K562 (cell line): ENCODE measurements at regions not wholly inside any gene's neighbourhood (a gene's known extent, or its start where the extent isn't known, plus 50 kb on each side); places are given as distances from the start of the nearest gene placed in this dataset.

Experiments
- ATAC-seq: fragments of 200-7000 bp; cut with Tn5 transposase; 3 replicates; pipeline ENCODE4 v1.9.1; 2020; ENCODE audit warnings: moderate library complexity
- BruUV-seq: library from RNA; stranded (reverse); fragments of 400-500 nt; replicated peaks from 2 replicates; lab custom pipeline; 2021; lab: Mats Ljungman, UMichigan
- CTCF ChIA-PET: fragments of 300-600 bp; formaldehyde crosslinking; extraction: SDS; loops from one replicate; lab custom pipeline; 2021; ENCODE audit warnings: low intra/inter-chr PET ratio; lab: Yijun Ruan, JAX
- POLR2A ChIA-PET: fragments of 300-600, 350-650 bp; sonication (Branson Sonifier 250); formaldehyde crosslinking; extraction: SDS; loops from one replicate; lab custom pipeline; 2021; ENCODE audit warnings: antibody characterized with exemption, inconsistent platforms; lab: Yijun Ruan, JAX
- DNase-seq, 4 experiments: peaks; one replicate each; pipeline versions ENCODE4 v3.0.0 to v3.0.0-alpha.2; 2011 to 2018; ENCODE audit warnings: low spot score in 3 of 4, mixed read lengths in 3 of 4; ENCODE audit errors: extremely low read depth in 1 of 4
- FAIRE-seq: peaks from 2 replicates; lab custom pipeline; 2011; peaks lifted over from hg19 to GRCh38; lab: Jason Lieb, UNC
- H2AFZ ChIP-seq: 2 replicates; pipeline ENCODE4 v1.6.0; 2011; ENCODE audit warnings: low read depth, low read length, control low read depth, inconsistent platforms
- H3K27ac ChIP-seq: fragments of 200-600 bp; 3 replicates; pipeline ENCODE4 v1.8.0; 2011; ENCODE audit warnings: low read depth, mild to moderate bottlenecking, control low read depth, inconsistent platforms, low read length, moderate library complexity, mixed read lengths; ENCODE audit errors: extremely low read depth
- H3K27me3 ChIP-seq, 2 experiments: fragments of 300-600 bp in 1 of 2; 2 replicates in 1 of 2; 3 replicates in 1 of 2; pipeline versions ENCODE4 v1.6.0 to v1.8.0; 2011; ENCODE audit warnings: inconsistent platforms in 2 of 2, low read length in 2 of 2, mild to moderate bottlenecking in 1 of 2, mixed read lengths in 1 of 2, moderate library complexity in 1 of 2; ENCODE audit not compliant: control insufficient read depth in 2 of 2, insufficient read depth in 2 of 2
- H3K36me3 ChIP-seq: fragments of 300-600 bp; 3 replicates; pipeline ENCODE4 v1.8.0; 2011; ENCODE audit warnings: mild to moderate bottlenecking, low read length, inconsistent platforms; ENCODE audit not compliant: control insufficient read depth, insufficient read depth
- H3K4me1 ChIP-seq, 2 experiments: fragments of 200-600 bp in 1 of 2; replicated peaks in 1 of 2; 2 replicates in 1 of 2; 3 replicates in 1 of 2; pipeline versions ENCODE4 v1.5.1 to v1.8.0; 2011; ENCODE audit warnings: inconsistent platforms in 2 of 2, low read length in 2 of 2, mild to moderate bottlenecking in 1 of 2, mixed read lengths in 1 of 2, moderate library complexity in 1 of 2; ENCODE audit not compliant: control insufficient read depth in 2 of 2, insufficient read depth in 2 of 2
- H3K4me2 ChIP-seq: 2 replicates; pipeline ENCODE4 v1.6.1; 2011; ENCODE audit warnings: low read length, control low read depth, inconsistent platforms, mixed read lengths; ENCODE audit not compliant: insufficient read depth
- H3K4me3 ChIP-seq: fragments of 200-600 bp; sonication (generic), shearing (Covaris generic); 2 replicates; pipeline ENCODE4 v1.5.1; 2016; ENCODE audit warnings: control low read depth, inconsistent platforms
- H3K79me2 ChIP-seq: fragments of 200-600 bp; 3 replicates; pipeline ENCODE4 v1.8.0; 2011; ENCODE audit warnings: low read length, inconsistent platforms; ENCODE audit not compliant: control insufficient read depth, insufficient read depth
- H3K9ac ChIP-seq, 2 experiments: 2 replicates each; pipeline versions ENCODE4 v1.6.0 to v1.6.1; 2011; ENCODE audit warnings: low read depth in 2 of 2, low read length in 2 of 2, control low read depth in 1 of 2, inconsistent platforms in 1 of 2, mild to moderate bottlenecking in 1 of 2, mixed read lengths in 1 of 2; ENCODE audit not compliant: insufficient read depth in 1 of 2
- H3K9me1 ChIP-seq: one replicate; pipeline ENCODE4 v1.6.0; 2011; ENCODE audit warnings: inconsistent platforms, mild to moderate bottlenecking, low read length, moderate library complexity; ENCODE audit not compliant: control insufficient read depth, insufficient read depth
- H3K9me3 ChIP-seq: replicated peaks from 2 replicates; pipeline ENCODE4 v1.5.1; 2011; ENCODE audit warnings: low read depth, low read length, inconsistent platforms; ENCODE audit not compliant: control insufficient read depth, insufficient read depth
- H4K20me1 ChIP-seq: replicated peaks from 2 replicates; pipeline ENCODE4 v1.6.1; 2011; ENCODE audit warnings: low read length, inconsistent platforms, mixed read lengths; ENCODE audit not compliant: control insufficient read depth, insufficient read depth
- ESRRA ChIP-seq: fragments of 450-650 bp; IDR thresholded peaks from 2 replicates; pipeline ENCODE4 v1.6.1; 2014; ENCODE audit warnings: low read depth, mild to moderate bottlenecking, moderate library complexity, borderline replicate concordance
- HDAC1 ChIP-seq, 2 experiments: fragments of 450-650 bp; IDR thresholded peaks; 2 replicates each; pipeline ENCODE4 v1.6.1; 2016 to 2017; ENCODE audit warnings: inconsistent platforms in 1 of 2, mild to moderate bottlenecking in 1 of 2, moderate library complexity in 1 of 2
- HNRNPUL1 ChIP-seq: fragments of 200-400 bp; formaldehyde crosslinking; IDR thresholded peaks from 2 replicates; pipeline ENCODE4 v1.6.1; 2017; ENCODE audit warnings: low read length
- MAFF ChIP-seq: IDR thresholded peaks from 2 replicates; pipeline ENCODE4 v1.6.1; 2012; ENCODE audit warnings: low read length, improper control_type of control experiment
- MAFG ChIP-seq: fragments of 450-650 bp; conservative IDR thresholded peaks from 2 replicates; pipeline ENCODE4 v1.6.1; 2016; ENCODE audit warnings: missing genetic modification characterization, missing compliant biosample characterization
- NBN ChIP-seq: fragments of 450-650 bp; IDR thresholded peaks from 2 replicates; pipeline ENCODE4 v1.6.1; 2016; ENCODE audit warnings: low read depth, mild to moderate bottlenecking
- NFATC3 ChIP-seq: fragments of 450-650 bp; IDR thresholded peaks from 2 replicates; pipeline ENCODE4 v1.6.1; 2017; ENCODE audit warnings: mild to moderate bottlenecking
- SRF ChIP-seq, 2 experiments: fragments of 250-450, 450-650 bp in 1 of 2; sonication (Bioruptor Pico) in 1 of 2; sonication (generic) in 1 of 2; formaldehyde crosslinking; IDR thresholded peaks; 2 replicates each; pipeline versions ENCODE4 v1.5.0 to v1.5.1; 2020 to 2022; ENCODE audit warnings: mild to moderate bottlenecking in 1 of 2, missing genetic modification reagents in 1 of 2
- THRAP3 ChIP-seq: fragments of 450-650 bp; IDR thresholded peaks from 2 replicates; pipeline ENCODE4 v1.6.1; 2016; ENCODE audit warnings: mild to moderate bottlenecking, inconsistent platforms, borderline replicate concordance
- ZNF143 ChIP-seq: sonication (generic); formaldehyde crosslinking; IDR thresholded peaks from 2 replicates; pipeline ENCODE4 v1.9.0; 2022; ENCODE audit warnings: mild to moderate bottlenecking, missing genetic modification reagents
- ZNF184 ChIP-seq: sonication (generic); formaldehyde crosslinking; IDR thresholded peaks from 2 replicates; pipeline ENCODE4 v1.5.0; 2020; ENCODE audit warnings: missing genetic modification reagents
- ZNF263 ChIP-seq: sonication (generic); formaldehyde crosslinking; IDR thresholded peaks from 2 replicates; pipeline ENCODE4 v1.8.0; 2022; ENCODE audit warnings: mild to moderate bottlenecking, missing genetic modification reagents, borderline replicate concordance
- ZNF586 ChIP-seq: fragments of 450-650 bp; formaldehyde crosslinking; conservative IDR thresholded peaks from 2 replicates; pipeline ENCODE4 v1.4.0; 2020; ENCODE audit warnings: mild to moderate bottlenecking, moderate library complexity
- ZNF699 ChIP-seq: fragments of 250-450 bp; sonication (Bioruptor Pico); IDR thresholded peaks from 2 replicates; pipeline ENCODE4 v1.8.0; 2021; ENCODE audit warnings: mild to moderate bottlenecking, moderate library complexity; ENCODE audit not compliant: insufficient replicate concordance
- WGBS: fragments of 100-300 bp; shearing (Covaris generic); methylation state at CpG from one replicate; pipeline ENCODE4 v1.1.6; 2016; ENCODE audit warnings: low coverage, mixed read lengths; ENCODE audit not compliant: insufficient coverage; ENCODE audit errors: missing lambda C conversion rate; 5-methylcytosine and 5-hydroxymethylcytosine counted together
- in situ Hi-C: fragments of 300-500 bp; cut with MboI; formaldehyde crosslinking; loops from 4 replicates; pipeline ENCODE4 v1.15.0; 2018; ENCODE audit warnings: inconsistent platforms, mixed read lengths
- intact Hi-C: fragments of 100-400 bp; cut with micrococcal nuclease; formaldehyde crosslinking; loops from 2 replicates; pipeline ENCODE4 v1.14.2; 2022
- TF ChIP-seq, protein P1 (sequence below): fragments of 200-800 bp; sonication (Bioruptor generic); IDR thresholded peaks from 2 replicates; pipeline ENCODE4 v1.6.1; 2017; ENCODE audit warnings: missing genetic modification characterization, missing compliant biosample characterization
- TF ChIP-seq, protein P2 (sequence below), 2 experiments: fragments of 450-650 bp in 1 of 2; sonication (generic) in 1 of 2; formaldehyde crosslinking; conservative IDR thresholded peaks; 2 replicates each; pipeline versions ENCODE4 v1.4.0 to v1.8.1; 2020 to 2022; ENCODE audit warnings: mild to moderate bottlenecking in 1 of 2, missing genetic modification reagents in 1 of 2

DNA sequence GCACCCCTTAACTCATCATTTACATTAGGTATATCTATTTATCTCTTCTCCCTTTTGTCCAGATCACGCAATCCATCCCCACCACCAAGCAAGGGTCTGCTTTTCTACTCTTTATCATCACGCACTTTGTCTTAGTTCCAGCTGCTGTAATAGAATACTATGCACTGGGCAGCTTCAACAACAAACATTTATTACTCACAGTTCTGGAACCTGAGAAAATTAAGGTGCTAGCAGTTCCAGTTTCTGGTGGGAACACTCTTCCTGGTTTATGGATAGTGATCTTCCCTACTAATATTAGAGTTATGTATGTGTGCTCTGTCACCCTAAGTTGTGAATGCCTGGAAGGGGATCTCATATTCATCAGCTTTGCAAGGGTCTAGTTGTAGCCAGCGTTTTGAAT, 687.0 kb downstream of the NTRK3 start:
- no TSS peak for BruUV-seq
- no peak overlapping the region for H2AFZ ChIP-seq
- H3K27me3 ChIP-seq = no peaks in the 10 kb centered on the region
- H4K20me1 ChIP-seq = no peaks in the 10 kb centered on the region
- H3K4me1 ChIP-seq = no peaks in the 10 kb centered on the region
- H3K9me3 ChIP-seq = no peaks in the 10 kb centered on the region
- no peak overlapping the region for H3K27ac ChIP-seq
- WGBS = 69% methylated on average over 3 of the region's 3 CpGs
- intact Hi-C loops (no loop called here), in situ Hi-C loops (no loop called here)
- H3K79me2 ChIP-seq = 0 out of 3 replicates have a peak, but pooled peaks cover 3% of the 10 kb centered on the region
- TF ChIP-seq THRAP3 = no peak
- no peak for TF ChIP-seq SRF (CRISPR knock-in tag; IDR thresholded peaks at IDR 0.05)
- no peak for TF ChIP-seq HDAC1 (IDR thresholded peaks at IDR 0.05)
- TF ChIP-seq MAFG (tag) = no peak
- no peak for TF ChIP-seq ZNF586 (CRISPR knock-in tag)
- no peak for TF ChIP-seq NFATC3
- no peak for TF ChIP-seq HNRNPUL1
- TF ChIP-seq ZNF184 (CRISPR knock-in tag) = no peak
- no peak for TF ChIP-seq NBN
- TF ChIP-seq ESRRA = no peak
- TF ChIP-seq ZNF699 (CRISPR knock-in tag) = no peak
- no peak for TF ChIP-seq MAFF
- no peak for TF ChIP-seq ZNF263
- TF ChIP-seq, protein P1, sequence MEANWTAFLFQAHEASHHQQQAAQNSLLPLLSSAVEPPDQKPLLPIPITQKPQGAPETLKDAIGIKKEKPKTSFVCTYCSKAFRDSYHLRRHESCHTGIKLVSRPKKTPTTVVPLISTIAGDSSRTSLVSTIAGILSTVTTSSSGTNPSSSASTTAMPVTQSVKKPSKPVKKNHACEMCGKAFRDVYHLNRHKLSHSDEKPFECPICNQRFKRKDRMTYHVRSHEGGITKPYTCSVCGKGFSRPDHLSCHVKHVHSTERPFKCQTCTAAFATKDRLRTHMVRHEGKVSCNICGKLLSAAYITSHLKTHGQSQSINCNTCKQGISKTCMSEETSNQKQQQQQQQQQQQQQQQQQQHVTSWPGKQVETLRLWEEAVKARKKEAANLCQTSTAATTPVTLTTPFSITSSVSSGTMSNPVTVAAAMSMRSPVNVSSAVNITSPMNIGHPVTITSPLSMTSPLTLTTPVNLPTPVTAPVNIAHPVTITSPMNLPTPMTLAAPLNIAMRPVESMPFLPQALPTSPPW (CRISPR knock-in tag) = no peak
- no peak for TF ChIP-seq ZNF143
- TF ChIP-seq, protein P2, sequence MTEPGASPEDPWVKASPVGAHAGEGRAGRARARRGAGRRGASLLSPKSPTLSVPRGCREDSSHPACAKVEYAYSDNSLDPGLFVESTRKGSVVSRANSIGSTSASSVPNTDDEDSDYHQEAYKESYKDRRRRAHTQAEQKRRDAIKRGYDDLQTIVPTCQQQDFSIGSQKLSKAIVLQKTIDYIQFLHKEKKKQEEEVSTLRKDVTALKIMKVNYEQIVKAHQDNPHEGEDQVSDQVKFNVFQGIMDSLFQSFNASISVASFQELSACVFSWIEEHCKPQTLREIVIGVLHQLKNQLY (CRISPR knock-in tag; conservative IDR thresholded peaks at IDR 0.05) = no peak
- DNase-seq (no peak), ATAC-seq (no peak), FAIRE-seq (no peak)
- ChIA-PET POLR2A (no interaction called here), CTCF (no interaction called here)
- no peak overlapping the region for H3K4me3 ChIP-seq
- H3K9ac ChIP-seq = no peak overlapping the region
- no peaks in the 10 kb centered on the region for H3K9me1 ChIP-seq
- H3K4me2 ChIP-seq = no peak overlapping the region
- H3K36me3 ChIP-seq = peaks cover 6% of the 10 kb centered on the region
